ENCODE measurements at regions not wholly inside any gene's neighbourhood (a gene's known extent, or its start where the extent isn't known, plus 50 kb on each side); places are given as distances from the start of the nearest gene placed in this dataset.

DNA sequence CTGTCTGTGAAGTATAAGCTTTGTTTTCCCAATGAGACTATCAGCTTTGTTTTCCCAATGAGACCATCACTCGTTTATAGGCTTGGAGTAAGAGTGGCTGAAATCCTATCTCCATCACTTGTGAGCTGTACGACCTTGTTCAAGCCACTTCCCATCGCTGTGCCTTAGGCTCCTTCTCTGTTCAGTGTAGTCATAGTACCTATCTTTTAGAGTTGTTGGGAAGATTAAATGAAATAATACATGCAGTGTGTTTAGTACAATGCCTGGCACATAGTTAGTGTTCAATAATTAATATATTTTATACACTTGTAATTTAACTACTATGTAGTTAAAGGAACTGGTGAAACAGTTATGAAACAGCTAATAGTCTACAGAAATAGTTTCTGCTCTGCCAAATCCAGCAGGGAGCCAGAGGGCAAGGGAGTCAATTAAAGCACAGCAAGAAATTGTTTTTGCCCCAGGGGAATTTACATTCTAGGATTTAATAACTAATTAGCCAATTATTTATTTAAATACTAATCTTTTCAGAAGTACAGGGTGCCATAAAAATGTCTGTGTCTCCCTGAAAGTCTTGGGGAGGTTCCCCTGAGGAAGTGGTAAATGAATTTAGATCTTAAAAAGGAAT, 139.3 kb upstream of the HMCN1 start:
- TF ChIP-seq, protein P1, sequence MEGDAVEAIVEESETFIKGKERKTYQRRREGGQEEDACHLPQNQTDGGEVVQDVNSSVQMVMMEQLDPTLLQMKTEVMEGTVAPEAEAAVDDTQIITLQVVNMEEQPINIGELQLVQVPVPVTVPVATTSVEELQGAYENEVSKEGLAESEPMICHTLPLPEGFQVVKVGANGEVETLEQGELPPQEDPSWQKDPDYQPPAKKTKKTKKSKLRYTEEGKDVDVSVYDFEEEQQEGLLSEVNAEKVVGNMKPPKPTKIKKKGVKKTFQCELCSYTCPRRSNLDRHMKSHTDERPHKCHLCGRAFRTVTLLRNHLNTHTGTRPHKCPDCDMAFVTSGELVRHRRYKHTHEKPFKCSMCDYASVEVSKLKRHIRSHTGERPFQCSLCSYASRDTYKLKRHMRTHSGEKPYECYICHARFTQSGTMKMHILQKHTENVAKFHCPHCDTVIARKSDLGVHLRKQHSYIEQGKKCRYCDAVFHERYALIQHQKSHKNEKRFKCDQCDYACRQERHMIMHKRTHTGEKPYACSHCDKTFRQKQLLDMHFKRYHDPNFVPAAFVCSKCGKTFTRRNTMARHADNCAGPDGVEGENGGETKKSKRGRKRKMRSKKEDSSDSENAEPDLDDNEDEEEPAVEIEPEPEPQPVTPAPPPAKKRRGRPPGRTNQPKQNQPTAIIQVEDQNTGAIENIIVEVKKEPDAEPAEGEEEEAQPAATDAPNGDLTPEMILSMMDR (IDR thresholded peaks at IDR 0.05): no peak
- TF ChIP-seq POLR2AphosphoS5 (IDR thresholded peaks at IDR 0.05) (no peak), POLR2A (IDR thresholded peaks at IDR 0.05) (no peak)

All from sigmoid colon (tissue), 4 donors.